Neuronal stem cell (in vitro differentiated cells): ENCODE measurements at regions not wholly inside any gene's neighbourhood (a gene's known extent, or its start where the extent isn't known, plus 50 kb on each side); places are given as distances from the start of the nearest gene placed in this dataset.
A peak's percentile ranks its signal among the peaks of the same experiment; 100 is the strongest.

ENCODE experiments used
- DNase-seq: peaks from one replicate; pipeline ENCODE4 v3.0.0-alpha.2; 2013; ENCODE audit warnings: low spot score
- H2AFZ ChIP-seq: one replicate; pipeline ENCODE4 v1.6.1; 2013; ENCODE audit warnings: mild to moderate bottlenecking, low read length, inconsistent platforms
- H2AK5ac ChIP-seq: 2 replicates; pipeline ENCODE4 v1.6.1; 2013; ENCODE audit warnings: low read depth, mild to moderate bottlenecking, inconsistent platforms, low read length, moderate library complexity, mixed read lengths
- H2BK120ac ChIP-seq: 2 replicates; pipeline ENCODE4 v1.6.1; 2013; ENCODE audit warnings: low read depth, mild to moderate bottlenecking, inconsistent platforms, low read length, moderate library complexity, mixed read lengths
- H2BK12ac ChIP-seq: one replicate; pipeline ENCODE4 v1.6.1; 2013; ENCODE audit warnings: low read length, inconsistent platforms
- H2BK15ac ChIP-seq: 2 replicates; pipeline ENCODE4 v1.6.1; 2013; ENCODE audit warnings: mild to moderate bottlenecking, low read length, inconsistent platforms, mixed read lengths
- H2BK5ac ChIP-seq: one replicate; pipeline ENCODE4 v1.6.1; 2013; ENCODE audit warnings: inconsistent platforms, mild to moderate bottlenecking, low read length, moderate library complexity
- H3K14ac ChIP-seq: one replicate; pipeline ENCODE4 v1.6.1; 2013; ENCODE audit warnings: low read length, inconsistent platforms
- H3K18ac ChIP-seq: 2 replicates; pipeline ENCODE4 v1.6.1; 2013; ENCODE audit warnings: low read length, inconsistent platforms
- H3K23ac ChIP-seq: 2 replicates; pipeline ENCODE4 v1.6.1; 2013; ENCODE audit warnings: low read depth, mild to moderate bottlenecking, mixed read lengths, low read length, inconsistent platforms; ENCODE audit not compliant: poor library complexity
- H3K27ac ChIP-seq: replicated peaks from 3 replicates; pipeline ENCODE4 v1.5.1; 2013; ENCODE audit warnings: low read length, inconsistent platforms
- H3K27me3 ChIP-seq, 3 experiments: 2 replicates each; pipeline ENCODE4 v1.6.1; 2013; ENCODE audit warnings: low read length in 3 of 3, mild to moderate bottlenecking in 2 of 3, inconsistent platforms in 1 of 3, low read depth in 1 of 3, mixed read lengths in 1 of 3, moderate library complexity in 1 of 3; ENCODE audit not compliant: control insufficient read depth in 3 of 3, insufficient read depth in 3 of 3
- H3K36me3 ChIP-seq, 2 donors: replicated peaks in 1 of 2; 2 replicates each; pipeline ENCODE4 v1.6.1; 2013; ENCODE audit warnings: low read length in 2 of 2; ENCODE audit not compliant: control insufficient read depth in 2 of 2, insufficient read depth in 2 of 2
- H3K4ac ChIP-seq: 2 replicates; pipeline ENCODE4 v1.6.1; 2013; ENCODE audit warnings: inconsistent platforms, mild to moderate bottlenecking, low read length, moderate library complexity
- H3K4me1 ChIP-seq, 2 donors: 1 replicate in 1 of 2; 2 replicates in 1 of 2; pipeline ENCODE4 v1.6.1; 2013; ENCODE audit warnings: low read length in 2 of 2, low read depth in 1 of 2; ENCODE audit not compliant: control insufficient read depth in 2 of 2, insufficient read depth in 1 of 2
- H3K4me2 ChIP-seq: one replicate; pipeline ENCODE4 v1.6.1; 2013; ENCODE audit warnings: mild to moderate bottlenecking, low read length, inconsistent platforms; ENCODE audit not compliant: insufficient read depth, poor library complexity, severe bottlenecking
- H3K4me3 ChIP-seq, 2 donors: 2 replicates each; pipeline ENCODE4 v1.5.1; 2013; ENCODE audit warnings: low read length in 2 of 2, mild to moderate bottlenecking in 2 of 2, inconsistent platforms in 1 of 2, moderate library complexity in 1 of 2
- H3K79me1 ChIP-seq: one replicate; pipeline ENCODE4 v1.6.1; 2013; ENCODE audit warnings: low read depth, mild to moderate bottlenecking, inconsistent platforms, low read length, moderate library complexity
- H3K9ac ChIP-seq: one replicate; pipeline ENCODE4 v1.6.1; 2013; ENCODE audit warnings: mild to moderate bottlenecking, low read depth, low read length, inconsistent platforms; ENCODE audit not compliant: poor library complexity
- H3K9me3 ChIP-seq, 2 donors: replicated peaks in 1 of 2; 2 replicates each; pipeline versions ENCODE3 to v1.6.1; 2013; ENCODE audit warnings: low read length in 2 of 2, mild to moderate bottlenecking in 2 of 2, inconsistent platforms in 1 of 2, low read depth in 1 of 2, mixed read lengths in 1 of 2, moderate library complexity in 1 of 2; ENCODE audit not compliant: control insufficient read depth in 2 of 2, insufficient read depth in 1 of 2
- H4K8ac ChIP-seq: one replicate; pipeline ENCODE4 v1.6.1; 2013; ENCODE audit warnings: low read depth, mild to moderate bottlenecking, inconsistent platforms, low read length, moderate library complexity
- H4K91ac ChIP-seq: one replicate; pipeline ENCODE4 v1.6.1; 2013; ENCODE audit warnings: low read length, low read depth, mild to moderate bottlenecking, inconsistent platforms; ENCODE audit not compliant: poor library complexity
- WGBS, 2 donors: extraction: QIAGEN DNeasy Blood & Tissue Kit; methylation state at CpG; one replicate each; pipeline ENCODE4 v1.1.7; 2013; ENCODE audit warnings: missing lambda C conversion rate in 2 of 2, mixed read lengths in 1 of 2; ENCODE audit not compliant: insufficient read length in 2 of 2, insufficient replicate concordance in 1 of 2; ENCODE audit errors: extremely low coverage in 2 of 2; 5-methylcytosine and 5-hydroxymethylcytosine counted together

DNA sequence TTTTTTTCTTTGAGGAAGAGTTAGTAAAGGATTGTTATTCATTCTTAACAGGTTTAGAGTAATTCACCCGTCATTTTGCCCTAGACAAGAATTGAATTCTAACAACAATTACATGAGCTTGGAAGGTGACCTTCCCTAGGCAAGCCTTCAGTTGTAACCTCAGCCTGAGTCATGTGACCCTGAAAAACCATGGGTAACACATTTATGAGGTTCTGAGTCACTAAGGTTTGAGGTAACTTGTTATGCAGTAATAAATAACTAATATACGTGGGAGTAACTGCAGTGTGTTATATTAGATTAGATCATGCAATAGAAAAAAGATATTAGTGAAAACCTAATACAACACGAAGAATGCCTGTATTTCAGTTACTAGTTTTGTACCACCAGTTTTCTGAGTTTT is 237.6 kb upstream of the NDN start:
- H3K4me3 ChIP-seq = no peak overlapping the region
- no peak overlapping the region for H2BK120ac ChIP-seq
- no peak overlapping the region for H3K23ac ChIP-seq
- H3K9ac ChIP-seq = no peak overlapping the region
- H2AFZ ChIP-seq = no peak overlapping the region
- H3K4me2 ChIP-seq = no peak overlapping the region
- no peak overlapping the region for H2BK12ac ChIP-seq
- no peaks in the 10 kb centered on the region for H3K27me3 ChIP-seq
- H3K4me1 ChIP-seq = no peaks in the 10 kb centered on the region
- no peak overlapping the region for H2BK15ac ChIP-seq
- no peak overlapping the region for H3K14ac ChIP-seq
- no peak overlapping the region for H2AK5ac ChIP-seq
- H3K9me3 ChIP-seq = peaks cover 0 to 5% of the 10 kb centered on the region in 2 donors
- no peak overlapping the region for H3K27ac ChIP-seq
- no peak overlapping the region for H2BK5ac ChIP-seq
- peaks cover 3% of the 10 kb centered on the region for H3K79me1 ChIP-seq
- DNase-seq = no peak
- no peak overlapping the region for H3K18ac ChIP-seq
- WGBS, 2 donors = no CpG with 5 or more reads among the region's 3 CpGs
- H4K8ac ChIP-seq = no peak overlapping the region
- no peak overlapping the region for H4K91ac ChIP-seq
- no peak overlapping the region for H3K4ac ChIP-seq
- no peaks in the 10 kb centered on the region for H3K36me3 ChIP-seq

DNA sequence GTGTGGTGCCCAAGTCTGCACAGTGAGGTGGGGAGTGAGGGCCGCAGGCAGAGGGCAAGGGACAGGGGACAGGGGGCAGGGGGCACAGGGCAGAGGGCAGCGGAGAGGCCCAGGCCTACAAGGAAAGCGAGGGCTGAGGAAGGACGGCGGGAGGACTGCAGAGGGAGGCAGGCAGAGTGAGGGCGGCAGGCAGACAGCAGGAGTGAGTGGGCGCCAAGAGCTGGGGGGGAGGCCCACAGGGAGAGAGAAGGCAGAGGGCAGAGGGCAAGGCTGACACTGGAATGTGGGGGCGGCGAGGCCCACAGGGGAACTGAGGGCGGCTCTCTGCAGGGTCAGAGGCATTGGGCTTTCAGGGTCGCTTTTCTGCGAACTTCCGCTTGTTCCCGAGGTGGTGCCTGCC is 267.8 kb upstream of the NDN start:
- Histone ChIP-seq H3K27ac (no peak overlapping the region), H2BK15ac (no peak overlapping the region)

DNA sequence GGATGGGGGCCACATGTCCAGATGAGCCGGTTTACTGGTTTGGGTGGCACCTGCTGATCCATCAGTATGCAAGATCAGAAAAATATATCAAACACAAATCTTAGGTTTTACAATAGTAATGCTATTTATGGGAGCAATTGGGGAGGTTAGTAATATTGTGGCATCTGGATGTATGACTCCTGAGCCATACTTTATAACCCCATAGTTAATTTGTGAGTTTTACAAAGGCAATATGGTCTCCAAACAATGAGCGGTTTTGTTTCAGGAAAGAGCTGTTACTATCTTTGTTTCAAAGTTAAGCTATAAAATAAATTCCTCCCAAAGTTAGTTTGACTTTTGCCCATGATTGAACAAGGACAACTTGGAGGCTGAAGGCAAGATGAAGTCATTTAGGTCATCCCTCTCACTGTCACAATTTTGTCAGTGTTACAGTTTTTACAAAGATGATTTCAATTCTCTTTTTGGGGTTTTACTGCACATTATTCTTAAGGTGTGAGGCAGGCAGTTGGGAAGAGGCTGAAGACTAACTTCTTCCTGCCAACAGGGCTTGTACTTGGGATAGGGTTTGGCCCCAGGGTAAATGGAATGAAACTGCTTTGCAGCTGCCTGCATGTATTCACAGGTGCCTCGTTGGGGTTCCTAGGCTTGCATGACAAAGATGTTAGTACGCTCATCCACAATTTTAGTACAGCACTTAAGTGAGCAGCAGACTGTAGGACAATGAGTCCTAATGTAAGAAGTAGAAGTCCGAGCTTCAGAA is 296.6 kb upstream of the NDN start:
- no peak overlapping the region for H2BK12ac ChIP-seq
- H2BK15ac ChIP-seq = no peak overlapping the region
- H3K4me2 ChIP-seq = no peak overlapping the region
- H4K8ac ChIP-seq = no peak overlapping the region
- no peak overlapping the region for H3K9ac ChIP-seq
- H3K36me3 ChIP-seq = peaks cover 2 to 45% of the 10 kb centered on the region in 2 donors
- H4K91ac ChIP-seq = no peak overlapping the region
- no peak overlapping the region for H3K27ac ChIP-seq
- no peaks in the 10 kb centered on the region for H3K27me3 ChIP-seq
- H3K79me1 ChIP-seq = no peaks in the 10 kb centered on the region
- H3K14ac ChIP-seq = no peak overlapping the region
- H3K18ac ChIP-seq = no peak overlapping the region
- no CpG with 5 or more reads among the region's 5 CpGs for WGBS, 2 donors
- no peak overlapping the region for H2AFZ ChIP-seq
- H2BK120ac ChIP-seq = no peak overlapping the region
- no peaks in the 10 kb centered on the region for H3K4me1 ChIP-seq
- H2AK5ac ChIP-seq = no peak overlapping the region
- peaks cover 6 to 12% of the 10 kb centered on the region in 2 donors for H3K9me3 ChIP-seq
- no peak for DNase-seq
- no peak overlapping the region for H2BK5ac ChIP-seq
- no peak overlapping the region for H3K4ac ChIP-seq
- no peak overlapping the region for H3K23ac ChIP-seq
- H3K4me3 ChIP-seq = no peak overlapping the region

More for the DNA sequence above, 267.8 kb upstream of the NDN start:
- WGBS, 2 donors = no CpG with 5 or more reads among the region's 14 CpGs
- Histone ChIP-seq H3K79me1 (no peaks in the 10 kb centered on the region), H2AK5ac (no peak overlapping the region), H2BK12ac (peak overlapping the region; percentile 73), H3K9ac (no peak overlapping the region), H3K36me3 (no peaks in the 10 kb centered on the region), H3K27me3 (no peaks in the 10 kb centered on the region), H3K18ac (no peak overlapping the region), H3K23ac (no peak overlapping the region), H4K91ac (no peak overlapping the region), H3K14ac (peak overlapping the region; percentile 21), H2AFZ (no peak overlapping the region), H3K4ac (no peak overlapping the region), H3K4me3 (no peak overlapping the region), H2BK120ac (no peak overlapping the region), H4K8ac (peak overlapping the region; percentile 17), H3K9me3 (peaks cover 0 to 4% of the 10 kb centered on the region in 2 donors), H2BK5ac (no peak overlapping the region), H3K4me2 (no peak overlapping the region), H3K4me1 (no peaks in the 10 kb centered on the region)
- DNase-seq = no peak

DNA sequence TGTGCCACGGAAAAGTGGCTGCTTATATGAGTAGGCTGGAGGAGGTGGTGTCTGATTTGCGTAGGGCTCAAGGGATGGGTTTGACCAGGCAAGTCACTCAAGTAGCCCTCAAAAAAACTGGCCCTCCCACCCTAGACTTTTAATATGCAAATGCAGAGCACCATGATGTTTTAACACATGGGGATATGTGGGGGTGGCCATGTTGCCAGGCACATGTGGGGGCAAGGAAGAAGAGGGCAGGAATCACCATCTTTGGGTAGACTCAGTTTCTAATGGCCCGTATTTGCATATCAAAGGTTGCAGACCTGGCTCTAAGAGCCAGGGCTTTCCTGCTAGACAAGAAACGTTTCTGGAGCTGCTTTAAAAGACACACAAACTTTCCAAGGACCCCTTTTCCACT is 307.2 kb upstream of the NDN start:
- no peak overlapping the region for H3K23ac ChIP-seq
- no peak overlapping the region for H3K4me3 ChIP-seq
- H3K14ac ChIP-seq = no peak overlapping the region
- H2BK5ac ChIP-seq = no peak overlapping the region
- H3K27ac ChIP-seq = no peak overlapping the region
- no CpG with 5 or more reads among the region's 4 CpGs for WGBS, 2 donors
- no peak overlapping the region for H2BK15ac ChIP-seq
- peaks cover 13 to 17% of the 10 kb centered on the region in 2 donors for H3K9me3 ChIP-seq
- H4K91ac ChIP-seq = no peak overlapping the region
- peaks cover 0 to 28% of the 10 kb centered on the region in 2 donors for H3K36me3 ChIP-seq
- no peak overlapping the region for H3K9ac ChIP-seq
- no peak overlapping the region for H2BK120ac ChIP-seq
- peaks cover 0 to 2% of the 10 kb centered on the region in 2 donors for H3K4me1 ChIP-seq
- no peak for DNase-seq
- no peak overlapping the region for H2AFZ ChIP-seq
- no peak overlapping the region for H2AK5ac ChIP-seq
- no peaks in the 10 kb centered on the region for H3K79me1 ChIP-seq
- H2BK12ac ChIP-seq = no peak overlapping the region
- no peaks in the 10 kb centered on the region for H3K27me3 ChIP-seq
- H4K8ac ChIP-seq = no peak overlapping the region
- no peak overlapping the region for H3K4me2 ChIP-seq
- no peak overlapping the region for H3K18ac ChIP-seq
- no peak overlapping the region for H3K4ac ChIP-seq
